Activated CD4-positive, alpha-beta memory T cell treated with anti-CD3 and anti-CD28 coated beads, Interleukin-2, amount 10 ng/mL, durations not matched to agents 7 days and 5 days (primary cell): ENCODE measurements at regions not wholly inside any gene's neighbourhood (a gene's known extent, or its start where the extent isn't known, plus 50 kb on each side); places are given as distances from the start of the nearest gene placed in this dataset.
"Not testable (repeated sequence)": the region's sequence is repeated elsewhere in the genome, so short reads cannot be mapped to it uniquely, and the experiment has no call there.

Source experiments
- CTCF ChIA-PET: fragments of 350-600 bp; sonication (Branson Sonifier 250); formaldehyde crosslinking; loops from one replicate; lab custom pipeline; 2021; ENCODE audit warnings: antibody characterized with exemption, inconsistent platforms; lab: Charles Lee
- POLR2A ChIA-PET: fragments of 350-600 bp; sonication (Branson Sonifier 250); formaldehyde crosslinking; loops from one replicate; lab custom pipeline; 2021; ENCODE audit warnings: antibody characterized with exemption; lab: Charles Lee
- DNase-seq: peaks from one replicate; pipeline ENCODE4 v3.0.0-alpha.2; 2020
- H3K27ac Mint-ChIP-seq: one replicate; pipeline ENCODE4 v1.8.0; 2021; ENCODE audit warnings: mild to moderate bottlenecking, mixed read lengths
- H3K27me3 Mint-ChIP-seq: one replicate; pipeline ENCODE4 v1.8.0; 2021; ENCODE audit warnings: mixed read lengths
- H3K36me3 Mint-ChIP-seq: one replicate; pipeline ENCODE4 v1.8.0; 2021; ENCODE audit warnings: low read depth, mixed read lengths
- H3K4me1 Mint-ChIP-seq: one replicate; pipeline ENCODE4 v1.8.0; 2021; ENCODE audit warnings: mixed read lengths
- H3K4me3 Mint-ChIP-seq: one replicate; pipeline ENCODE4 v1.8.0; 2021; ENCODE audit warnings: mild to moderate bottlenecking, mixed read lengths
- H3K9me3 Mint-ChIP-seq: one replicate; pipeline ENCODE4 v1.8.0; 2021; ENCODE audit warnings: mixed read lengths

DNA sequence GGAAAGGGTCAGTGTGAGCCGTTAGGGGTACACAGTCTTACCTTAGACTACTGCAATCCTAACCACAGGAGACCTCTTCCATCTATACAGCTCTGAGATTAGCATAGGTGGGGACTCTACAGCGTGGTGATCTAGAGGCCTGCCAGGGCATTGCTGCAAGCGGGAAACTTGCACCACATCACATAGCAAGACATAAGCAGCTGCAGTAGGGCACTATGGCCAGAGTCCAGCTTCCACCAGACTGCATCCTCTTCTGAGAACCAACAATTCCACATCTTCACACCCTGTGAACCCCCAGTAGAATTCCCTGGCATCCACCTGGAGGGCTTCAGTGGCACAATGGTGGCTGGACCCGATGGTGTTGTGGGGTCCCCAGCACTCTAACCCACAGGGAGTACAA, 1564.3 kb upstream of the PRR20A start:
- CTCF ChIA-PET = no interaction called here
- peaks cover 9% of the 10 kb centered on the region for H3K9me3 Mint-ChIP-seq
- H3K27ac Mint-ChIP-seq = no peak overlapping the region
- no peaks in the 10 kb centered on the region for H3K27me3 Mint-ChIP-seq
- no peaks in the 10 kb centered on the region for H3K36me3 Mint-ChIP-seq
- POLR2A ChIA-PET = no interaction called here
- no peak for DNase-seq
- H3K4me3 Mint-ChIP-seq = no peak overlapping the region
- H3K4me1 Mint-ChIP-seq = no peaks in the 10 kb centered on the region

DNA sequence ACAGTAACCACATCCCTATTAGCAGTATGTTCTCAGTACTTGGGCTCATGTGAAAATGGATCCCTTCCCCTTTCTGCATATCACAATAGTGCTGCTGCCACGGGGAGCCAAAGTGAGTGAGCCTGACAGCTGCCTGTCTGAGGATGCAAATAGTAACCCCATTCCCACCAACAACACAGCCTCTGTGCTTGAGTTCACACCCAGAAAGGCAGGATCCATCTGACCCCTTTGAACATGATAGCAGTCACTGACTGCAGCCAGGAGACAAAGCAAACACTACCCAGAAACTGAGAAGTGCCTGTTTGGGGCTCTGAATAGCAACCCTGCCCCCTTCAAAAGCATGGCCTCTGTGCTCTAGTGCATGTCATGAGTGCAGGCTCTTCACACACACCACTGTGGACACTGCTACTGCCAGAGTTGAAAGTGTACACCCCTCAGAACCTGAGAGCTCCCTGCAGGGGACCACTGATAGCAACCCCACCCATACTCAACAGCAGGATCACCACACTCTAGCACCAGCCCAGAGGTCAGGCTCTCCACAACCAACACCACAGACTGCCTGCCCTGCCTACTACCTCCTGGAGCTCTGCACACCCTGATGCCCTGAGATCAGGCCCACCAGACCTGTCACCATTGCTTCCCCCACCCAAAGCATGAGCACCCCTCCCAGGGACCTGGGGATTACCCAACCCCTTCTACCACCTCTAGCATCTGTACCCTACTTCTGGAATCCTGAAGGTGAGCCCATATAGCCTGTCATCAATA, 1563.5 kb upstream of the PRR20A start:
- POLR2A ChIA-PET = no interaction called here
- DNase-seq = no peak
- Mint-ChIP-seq H3K36me3 (no peaks in the 10 kb centered on the region), H3K27me3 (no peaks in the 10 kb centered on the region), H3K4me3 (no peak overlapping the region), H3K27ac (no peak overlapping the region), H3K4me1 (no peaks in the 10 kb centered on the region), H3K9me3 (peaks cover 9% of the 10 kb centered on the region)
- CTCF ChIA-PET = no interaction called here

DNA sequence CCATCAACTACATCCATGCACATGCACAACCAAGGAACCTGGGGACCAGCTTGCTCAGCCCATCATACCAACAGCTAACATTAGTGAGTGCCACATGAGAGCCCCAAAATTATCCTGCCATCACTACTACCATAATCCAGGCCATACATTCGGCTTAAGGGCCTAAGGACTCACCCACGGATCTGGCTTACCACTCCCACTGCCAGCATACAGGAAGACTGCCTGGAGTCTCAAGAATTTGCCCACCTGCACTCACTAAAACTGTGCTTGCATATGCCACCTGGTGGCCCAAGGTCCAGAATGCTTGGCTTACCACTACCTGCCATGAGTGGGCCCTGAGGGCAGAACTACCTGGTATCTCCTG, 1562.9 kb upstream of the PRR20A start:
- no peaks in the 10 kb centered on the region for H3K4me1 Mint-ChIP-seq
- no peak overlapping the region for H3K4me3 Mint-ChIP-seq
- H3K27me3 Mint-ChIP-seq = no peaks in the 10 kb centered on the region
- no peak for DNase-seq
- H3K36me3 Mint-ChIP-seq = no peaks in the 10 kb centered on the region
- peaks cover 9% of the 10 kb centered on the region for H3K9me3 Mint-ChIP-seq
- CTCF ChIA-PET = no interaction called here
- POLR2A ChIA-PET = no interaction called here
- H3K27ac Mint-ChIP-seq = no peak overlapping the region

DNA sequence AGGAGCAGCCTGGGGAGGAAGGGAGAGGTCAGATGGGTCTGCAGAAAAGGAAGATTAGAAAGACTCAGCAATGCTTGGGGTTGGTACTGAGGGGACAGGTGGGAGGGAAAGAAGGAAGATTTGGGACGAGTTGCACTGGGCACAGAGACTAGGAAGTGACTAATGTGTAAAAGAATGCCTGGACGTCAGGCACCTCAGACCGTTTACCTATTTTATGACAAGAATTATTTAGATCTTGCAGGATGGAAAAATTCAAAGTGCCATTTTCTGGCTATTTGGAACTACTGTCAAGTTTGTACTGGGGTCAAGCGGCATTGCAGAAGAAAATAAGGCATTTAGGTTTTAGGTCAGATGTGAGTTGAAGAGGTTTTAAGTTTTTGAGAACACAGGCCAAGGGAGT, 1558.4 kb upstream of the PRR20A start:
- H3K4me3 Mint-ChIP-seq, POLR2A ChIA-PET, H3K36me3 Mint-ChIP-seq, DNase-seq, H3K27me3 Mint-ChIP-seq, CTCF ChIA-PET, H3K4me1 Mint-ChIP-seq, H3K27ac Mint-ChIP-seq: not testable (repeated sequence)
- peaks cover 11% of the 10 kb centered on the region for H3K9me3 Mint-ChIP-seq

GRCh38 chr13:55583953-55584593, 1556.6 kb upstream of the PRR20A start:
- no peaks in the 10 kb centered on the region for H3K36me3 Mint-ChIP-seq
- POLR2A ChIA-PET = no interaction called here
- no peak overlapping the region for H3K27ac Mint-ChIP-seq
- H3K4me3 Mint-ChIP-seq = no peak overlapping the region
- H3K27me3 Mint-ChIP-seq = no peaks in the 10 kb centered on the region
- H3K9me3 Mint-ChIP-seq = peaks cover 8% of the 10 kb centered on the region
- no peak for DNase-seq
- H3K4me1 Mint-ChIP-seq = no peaks in the 10 kb centered on the region
- CTCF ChIA-PET = no interaction called here

DNA sequence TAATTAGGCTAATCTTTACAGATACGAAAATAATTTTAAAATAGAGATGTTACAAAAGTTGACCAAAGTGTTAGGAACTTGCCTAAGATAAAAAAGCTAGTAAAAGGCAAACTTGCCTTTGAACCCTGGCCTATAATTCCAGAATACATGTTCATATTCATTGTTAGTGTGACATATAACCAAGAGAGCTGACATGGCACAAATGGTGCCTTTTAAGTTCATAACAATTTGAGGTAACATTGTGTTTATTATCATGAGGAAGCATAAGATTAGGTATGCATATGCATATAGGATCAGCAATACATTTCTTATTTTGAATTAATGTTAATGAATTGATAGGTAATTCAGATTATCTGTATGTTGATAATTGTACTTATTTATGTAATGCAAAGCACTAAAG, 1537.9 kb upstream of the PRR20A start:
- CTCF ChIA-PET = no interaction called here
- no peak for DNase-seq
- Mint-ChIP-seq H3K36me3 (no peaks in the 10 kb centered on the region), H3K27me3 (no peaks in the 10 kb centered on the region), H3K27ac (no peak overlapping the region), H3K9me3 (no peaks in the 10 kb centered on the region), H3K4me3 (no peak overlapping the region), H3K4me1 (no peaks in the 10 kb centered on the region)
- POLR2A ChIA-PET = no interaction called here

DNA sequence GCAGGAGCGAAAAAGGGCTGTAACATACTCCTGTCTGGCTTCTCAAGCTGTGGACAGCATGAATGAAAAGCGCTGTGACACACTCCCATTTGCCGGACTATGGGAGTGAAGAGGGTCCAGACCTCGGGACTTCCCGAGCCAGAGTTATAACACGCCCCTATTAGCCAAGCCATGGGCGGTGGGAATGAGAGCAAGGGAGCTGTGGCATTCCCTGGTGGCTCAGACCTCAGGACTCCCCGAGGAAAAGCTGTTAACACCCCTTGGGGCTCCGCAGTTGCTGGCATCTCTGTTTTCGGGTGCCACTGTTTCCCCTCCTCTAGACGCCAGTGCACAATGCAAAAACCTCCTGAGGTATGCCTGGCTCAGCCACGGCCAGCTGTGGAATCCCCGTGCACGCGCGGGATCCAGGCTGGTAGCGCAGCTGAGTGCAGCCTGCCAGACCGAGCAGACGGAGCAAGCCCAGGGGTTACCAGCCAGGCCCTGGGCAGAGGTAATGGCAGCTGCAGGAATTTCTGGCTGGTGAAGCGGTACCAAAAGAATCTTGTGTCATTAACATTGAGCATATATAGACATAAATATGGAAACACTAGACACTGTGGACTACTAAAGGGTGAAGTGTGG, 1534.6 kb upstream of the PRR20A start:
- ChIA-PET POLR2A (no interaction called here), CTCF (no interaction called here)
- Mint-ChIP-seq H3K9me3 (peaks cover 2% of the 10 kb centered on the region), H3K4me1 (no peaks in the 10 kb centered on the region), H3K36me3 (no peaks in the 10 kb centered on the region), H3K27me3 (no peaks in the 10 kb centered on the region), H3K27ac (no peak overlapping the region), H3K4me3 (no peak overlapping the region)
- DNase-seq = no peak

GRCh38 chr13:55613429-55614187, 1527.1 kb upstream of the PRR20A start:
- Mint-ChIP-seq H3K36me3 (no peaks in the 10 kb centered on the region), H3K27ac (no peak overlapping the region), H3K4me1 (no peaks in the 10 kb centered on the region)

DNA sequence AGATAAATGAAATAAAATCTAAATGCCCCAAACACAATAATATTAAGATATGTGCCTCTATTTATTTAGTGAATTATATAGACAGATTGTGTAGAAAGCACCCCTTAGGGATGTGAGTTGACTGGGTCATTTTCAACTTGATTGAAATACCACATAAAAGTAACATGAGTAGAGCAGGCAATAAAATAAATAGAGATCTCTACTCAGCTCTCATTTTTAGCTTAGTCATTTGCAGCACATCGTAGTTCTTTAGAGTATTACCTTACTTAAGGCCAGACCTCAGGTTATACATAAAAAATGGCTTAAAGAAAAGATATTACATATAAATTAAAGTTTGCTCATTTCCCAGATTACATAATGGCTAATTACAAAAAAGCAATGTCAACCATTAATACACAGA, 1525.6 kb upstream of the PRR20A start:
- Mint-ChIP-seq H3K4me1 (no peaks in the 10 kb centered on the region), H3K36me3 (no peaks in the 10 kb centered on the region), H3K9me3 (no peaks in the 10 kb centered on the region), H3K4me3 (no peak overlapping the region), H3K27me3 (no peaks in the 10 kb centered on the region), H3K27ac (no peak overlapping the region)
- POLR2A ChIA-PET = no interaction called here
- CTCF ChIA-PET = no interaction called here
- DNase-seq = no peak

More at GRCh38 chr13:55613429-55614187, 1527.1 kb upstream of the PRR20A start:
- no peak for DNase-seq
- Mint-ChIP-seq H3K27me3 (no peaks in the 10 kb centered on the region), H3K4me3 (no peak overlapping the region), H3K9me3 (peaks cover 2% of the 10 kb centered on the region)
- CTCF ChIA-PET = no interaction called here
- POLR2A ChIA-PET = no interaction called here

DNA sequence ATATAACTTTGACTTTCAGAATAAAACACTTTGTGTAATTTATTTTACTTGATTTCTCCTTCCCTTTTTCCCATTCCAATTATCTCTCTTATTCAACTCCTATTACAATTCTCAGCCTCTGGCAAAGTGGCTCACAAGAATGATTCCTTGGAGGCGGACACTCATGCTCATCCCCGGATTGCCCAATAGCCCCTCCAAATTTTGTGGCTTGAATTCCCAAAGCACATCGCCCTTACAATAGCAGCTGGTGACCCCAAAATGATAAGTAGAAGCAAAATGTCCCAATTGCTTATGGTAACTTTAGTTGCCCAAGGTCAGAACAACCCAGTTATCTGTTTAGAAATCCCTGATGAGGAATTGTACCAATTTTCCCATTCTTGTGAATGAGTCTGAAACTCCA, 1523.5 kb upstream of the PRR20A start:
- Mint-ChIP-seq H3K27me3 (no peaks in the 10 kb centered on the region), H3K4me3 (no peak overlapping the region), H3K9me3 (no peaks in the 10 kb centered on the region), H3K27ac (no peak overlapping the region), H3K36me3 (no peaks in the 10 kb centered on the region), H3K4me1 (no peaks in the 10 kb centered on the region)
- no peak for DNase-seq
- CTCF ChIA-PET = no interaction called here
- POLR2A ChIA-PET = no interaction called here

GRCh38 chr13:55627221-55627620, 1513.5 kb upstream of the PRR20A start:
- no peak overlapping the region for H3K27ac Mint-ChIP-seq
- peaks cover 17% of the 10 kb centered on the region for H3K9me3 Mint-ChIP-seq
- CTCF ChIA-PET = no interaction called here
- POLR2A ChIA-PET = no interaction called here
- no peak overlapping the region for H3K4me3 Mint-ChIP-seq
- no peaks in the 10 kb centered on the region for H3K36me3 Mint-ChIP-seq
- H3K4me1 Mint-ChIP-seq = no peaks in the 10 kb centered on the region
- H3K27me3 Mint-ChIP-seq = no peaks in the 10 kb centered on the region
- DNase-seq = no peak

- H3K36me3 Mint-ChIP-seq = no peaks in the 10 kb centered on the region
Observed at GRCh38 chr13:55632402-55632801, 1508.3 kb upstream of the PRR20A start.

GRCh38 chr13:55649485-55649884, 1491.2 kb upstream of the PRR20A start:
- Mint-ChIP-seq H3K36me3 (no peaks in the 10 kb centered on the region), H3K27ac (no peak overlapping the region), H3K4me3 (no peak overlapping the region), H3K27me3 (no peaks in the 10 kb centered on the region), H3K4me1 (no peaks in the 10 kb centered on the region), H3K9me3 (no peaks in the 10 kb centered on the region)
- POLR2A ChIA-PET = no interaction called here
- CTCF ChIA-PET = no interaction called here
- DNase-seq = no peak

More at GRCh38 chr13:55632402-55632801, 1508.3 kb upstream of the PRR20A start:
- H3K4me1 Mint-ChIP-seq = no peaks in the 10 kb centered on the region
- ChIA-PET CTCF (no interaction called here), POLR2A (no interaction called here)
- H3K27ac Mint-ChIP-seq = no peak overlapping the region
- no peak overlapping the region for H3K4me3 Mint-ChIP-seq
- peaks cover 17% of the 10 kb centered on the region for H3K9me3 Mint-ChIP-seq
- DNase-seq = no peak
- no peaks in the 10 kb centered on the region for H3K27me3 Mint-ChIP-seq
